ENCODE measurements at regions not wholly inside any gene's neighbourhood (a gene's known extent, or its start where the extent isn't known, plus 50 kb on each side); places are given as distances from the start of the nearest gene placed in this dataset.

DNA sequence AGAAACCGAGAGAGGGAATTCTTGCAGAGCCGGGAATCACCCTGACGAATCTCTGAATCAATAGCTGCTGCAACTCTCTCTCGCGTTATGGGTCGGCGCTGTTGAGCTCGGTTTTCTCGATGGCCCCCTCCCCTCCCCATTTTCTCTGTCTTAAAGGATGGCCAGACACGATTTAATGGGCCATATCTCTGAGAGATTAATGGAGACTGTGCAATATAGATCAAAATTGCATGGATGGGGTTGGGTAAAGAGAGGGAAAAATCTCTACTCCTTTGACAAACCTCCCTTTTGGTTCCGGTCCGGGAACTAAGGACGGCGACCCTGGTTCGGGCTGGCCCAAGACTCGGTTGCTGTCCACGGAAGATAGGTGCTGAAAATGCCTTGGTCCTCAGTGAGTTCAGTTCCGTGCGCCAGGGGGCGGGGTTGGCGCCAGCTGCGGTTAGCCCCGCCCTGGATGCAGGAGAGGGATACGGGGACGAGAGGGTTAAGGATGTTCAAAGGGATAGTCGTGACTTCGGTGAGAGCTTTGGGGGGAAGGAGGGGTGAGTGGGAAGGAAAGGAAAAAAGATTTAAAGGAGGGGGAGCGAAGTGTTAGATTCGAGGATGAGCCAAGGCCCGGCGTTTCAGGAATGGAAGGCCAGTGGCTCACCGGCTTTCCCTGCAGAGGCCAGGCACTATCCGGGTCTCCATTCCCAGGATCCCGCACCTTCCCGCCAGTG is 103.6 kb upstream of the HSD17B12 start:
- Histone ChIP-seq H3K4me3 (ENCODE audit: low read length) (no peak overlapping the region), H3K36me3 (ENCODE audit: control insufficient read depth, insufficient read depth, low read length) (no peaks in the 10 kb centered on the region), H3K9me3 (ENCODE audit: control insufficient read depth, low read length) (no peaks in the 10 kb centered on the region), H3K27me3 (ENCODE audit: control insufficient read depth, insufficient read depth, low read length) (peaks cover 96% of the 10 kb centered on the region), H3K4me1 (ENCODE audit: control insufficient read depth, insufficient read depth, low read length) (peaks cover 16% of the 10 kb centered on the region), H3K9ac (ENCODE audit: low read length) (no peak overlapping the region)

DNA sequence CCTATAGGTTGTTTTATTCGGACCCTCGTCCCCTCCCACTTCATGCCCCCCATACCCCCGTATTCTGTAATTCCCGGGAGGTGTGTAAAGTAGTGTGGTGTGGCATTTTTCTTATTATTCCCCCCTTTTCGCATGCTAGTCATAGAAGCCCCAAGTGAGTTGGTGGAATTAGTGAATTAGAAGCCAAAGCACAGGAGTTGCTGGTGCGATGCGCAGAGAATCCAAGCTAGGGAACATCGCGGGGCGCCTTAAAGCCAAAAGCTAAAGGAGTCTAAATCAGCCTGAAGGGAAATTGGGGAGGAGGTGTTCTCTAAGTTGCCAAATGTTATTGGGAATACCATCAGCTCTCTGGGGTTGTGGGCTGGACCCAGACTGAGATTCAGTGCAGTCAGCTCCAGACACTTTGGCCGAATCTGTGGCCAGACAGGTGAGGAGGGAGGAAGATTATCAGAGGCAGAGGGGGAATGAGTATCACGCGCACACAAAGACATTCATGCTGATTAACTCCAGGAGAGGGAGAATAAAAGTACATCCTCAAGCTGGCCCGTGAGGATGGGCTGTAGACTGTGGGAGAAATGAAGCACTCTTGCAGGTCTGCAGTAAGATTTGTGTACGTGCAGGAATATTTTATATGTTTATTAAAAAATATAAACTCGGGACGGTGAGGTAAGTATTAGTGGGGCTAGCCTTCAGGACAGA is 102.8 kb upstream of the HSD17B12 start:
- H3K4me1 ChIP-seq (ENCODE audit: control insufficient read depth, insufficient read depth, low read length): peaks cover 16% of the 10 kb centered on the region
- H3K4me3 ChIP-seq (ENCODE audit: low read length): no peak overlapping the region
- H3K9me3 ChIP-seq (ENCODE audit: control insufficient read depth, low read length): no peaks in the 10 kb centered on the region
- peaks cover 97% of the 10 kb centered on the region for H3K27me3 ChIP-seq (ENCODE audit: control insufficient read depth, insufficient read depth, low read length)
- H3K9ac ChIP-seq (ENCODE audit: low read length): no peak overlapping the region
- H3K36me3 ChIP-seq (ENCODE audit: control insufficient read depth, insufficient read depth, low read length): no peaks in the 10 kb centered on the region

GRCh38 chr11:43578346-43579170 is 102.0 kb upstream of the HSD17B12 start:
- Histone ChIP-seq H3K27me3 (ENCODE audit: control insufficient read depth, insufficient read depth, low read length) (peaks cover 97% of the 10 kb centered on the region), H3K4me3 (ENCODE audit: low read length) (no peak overlapping the region), H3K9ac (ENCODE audit: low read length) (no peak overlapping the region), H3K4me1 (ENCODE audit: control insufficient read depth, insufficient read depth, low read length) (peaks cover 16% of the 10 kb centered on the region), H3K9me3 (ENCODE audit: control insufficient read depth, low read length) (no peaks in the 10 kb centered on the region), H3K36me3 (ENCODE audit: control insufficient read depth, insufficient read depth, low read length) (no peaks in the 10 kb centered on the region)

DNA sequence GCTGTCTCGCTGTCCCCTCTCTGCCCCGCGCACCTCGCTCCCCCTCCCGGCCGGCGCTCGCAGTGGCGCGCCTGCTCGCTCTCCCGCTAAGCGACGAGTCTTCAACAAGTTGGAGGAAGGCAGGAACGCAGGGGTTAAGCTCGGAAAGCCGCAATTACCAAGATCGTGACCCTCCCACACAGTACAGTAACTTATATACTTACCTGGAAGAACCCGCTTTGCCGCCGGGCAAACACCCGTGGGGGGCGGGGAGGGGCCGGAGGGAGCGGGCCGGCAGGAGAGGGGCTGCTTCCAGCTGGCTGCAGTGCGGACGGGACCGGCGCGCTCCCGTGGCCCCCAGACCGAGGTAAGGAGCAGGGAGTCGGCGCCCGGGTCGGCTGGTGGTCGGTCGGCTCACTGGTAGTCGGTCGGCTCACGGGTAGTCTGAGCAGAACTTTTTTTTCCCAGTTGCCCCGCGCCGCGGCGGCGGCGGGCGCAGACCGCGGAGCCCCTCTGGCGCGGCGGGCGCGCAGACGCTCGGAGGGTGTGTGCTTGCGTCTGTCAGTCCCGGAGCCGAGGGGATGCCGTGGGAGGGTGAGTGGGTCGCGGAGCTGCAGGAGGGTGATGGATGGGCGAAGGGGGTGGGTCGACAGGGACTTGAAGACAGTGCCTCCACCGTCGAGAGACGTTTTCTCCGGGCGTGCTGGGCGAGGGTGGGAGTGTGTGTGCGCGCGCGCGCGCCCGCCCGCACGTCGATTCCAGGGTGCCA is 101.2 kb upstream of the HSD17B12 start:
- no peak overlapping the region for H3K4me3 ChIP-seq (ENCODE audit: low read length)
- no peak overlapping the region for H3K9ac ChIP-seq (ENCODE audit: low read length)
- no peaks in the 10 kb centered on the region for H3K36me3 ChIP-seq (ENCODE audit: control insufficient read depth, insufficient read depth, low read length)
- peaks cover 16% of the 10 kb centered on the region for H3K4me1 ChIP-seq (ENCODE audit: control insufficient read depth, insufficient read depth, low read length)
- H3K27me3 ChIP-seq (ENCODE audit: control insufficient read depth, insufficient read depth, low read length): peaks cover 97% of the 10 kb centered on the region
- no peaks in the 10 kb centered on the region for H3K9me3 ChIP-seq (ENCODE audit: control insufficient read depth, low read length)

- no peaks in the 10 kb centered on the region for H3K36me3 ChIP-seq (ENCODE audit: control insufficient read depth, insufficient read depth, low read length)
- no peak overlapping the region for H3K9ac ChIP-seq (ENCODE audit: low read length)
- H3K4me3 ChIP-seq (ENCODE audit: low read length): no peak overlapping the region
- peaks cover 97% of the 10 kb centered on the region for H3K27me3 ChIP-seq (ENCODE audit: control insufficient read depth, insufficient read depth, low read length)
- H3K4me1 ChIP-seq (ENCODE audit: control insufficient read depth, insufficient read depth, low read length): peaks cover 16% of the 10 kb centered on the region
- no peaks in the 10 kb centered on the region for H3K9me3 ChIP-seq (ENCODE audit: control insufficient read depth, low read length)
These were observed 100.6 kb upstream of the HSD17B12 start for GRCh38 chr11:43579919-43580276.

- no peak overlapping the region for H3K9ac ChIP-seq (ENCODE audit: low read length)
- no peak overlapping the region for H3K4me3 ChIP-seq (ENCODE audit: low read length)
- peaks cover 16% of the 10 kb centered on the region for H3K4me1 ChIP-seq (ENCODE audit: control insufficient read depth, insufficient read depth, low read length)
- H3K36me3 ChIP-seq (ENCODE audit: control insufficient read depth, insufficient read depth, low read length): no peaks in the 10 kb centered on the region
- H3K27me3 ChIP-seq (ENCODE audit: control insufficient read depth, insufficient read depth, low read length): peaks cover 91% of the 10 kb centered on the region
- H3K9me3 ChIP-seq (ENCODE audit: control insufficient read depth, low read length): no peaks in the 10 kb centered on the region
These were observed 99.7 kb upstream of the HSD17B12 start for GRCh38 chr11:43580735-43581369.

- H3K9me3 ChIP-seq (ENCODE audit: control insufficient read depth, low read length): no peaks in the 10 kb centered on the region
- no peaks in the 10 kb centered on the region for H3K36me3 ChIP-seq (ENCODE audit: control insufficient read depth, insufficient read depth, low read length)
- H3K9ac ChIP-seq (ENCODE audit: low read length): no peak overlapping the region
- H3K4me1 ChIP-seq (ENCODE audit: control insufficient read depth, insufficient read depth, low read length): peaks cover 11% of the 10 kb centered on the region
- no peak overlapping the region for H3K4me3 ChIP-seq (ENCODE audit: low read length)
- H3K27me3 ChIP-seq (ENCODE audit: control insufficient read depth, insufficient read depth, low read length): peaks cover 85% of the 10 kb centered on the region
These were observed 99.0 kb upstream of the HSD17B12 start for GRCh38 chr11:43581370-43582023.

- no peaks in the 10 kb centered on the region for H3K36me3 ChIP-seq (ENCODE audit: control insufficient read depth, insufficient read depth, low read length)
- no peak overlapping the region for H3K4me3 ChIP-seq (ENCODE audit: low read length)
- H3K27me3 ChIP-seq (ENCODE audit: control insufficient read depth, insufficient read depth, low read length): peaks cover 77% of the 10 kb centered on the region
- H3K4me1 ChIP-seq (ENCODE audit: control insufficient read depth, insufficient read depth, low read length): peaks cover 11% of the 10 kb centered on the region
- H3K9me3 ChIP-seq (ENCODE audit: control insufficient read depth, low read length): no peaks in the 10 kb centered on the region
- no peak overlapping the region for H3K9ac ChIP-seq (ENCODE audit: low read length)
These were observed 98.3 kb upstream of the HSD17B12 start for GRCh38 chr11:43582024-43582862.

- Histone ChIP-seq H3K9me3 (ENCODE audit: control insufficient read depth, low read length) (no peaks in the 10 kb centered on the region), H3K9ac (ENCODE audit: low read length) (no peak overlapping the region), H3K4me1 (ENCODE audit: control insufficient read depth, insufficient read depth, low read length) (peaks cover 11% of the 10 kb centered on the region), H3K36me3 (ENCODE audit: control insufficient read depth, insufficient read depth, low read length) (no peaks in the 10 kb centered on the region), H3K27me3 (ENCODE audit: control insufficient read depth, insufficient read depth, low read length) (peaks cover 70% of the 10 kb centered on the region), H3K4me3 (ENCODE audit: low read length) (no peak overlapping the region)
These were observed 97.6 kb upstream of the HSD17B12 start for GRCh38 chr11:43582863-43583462.

- Histone ChIP-seq H3K9me3 (ENCODE audit: control insufficient read depth, low read length) (no peaks in the 10 kb centered on the region), H3K27me3 (ENCODE audit: control insufficient read depth, insufficient read depth, low read length) (peaks cover 64% of the 10 kb centered on the region), H3K9ac (ENCODE audit: low read length) (no peak overlapping the region), H3K4me1 (ENCODE audit: control insufficient read depth, insufficient read depth, low read length) (peaks cover 11% of the 10 kb centered on the region), H3K4me3 (ENCODE audit: low read length) (no peak overlapping the region), H3K36me3 (ENCODE audit: control insufficient read depth, insufficient read depth, low read length) (no peaks in the 10 kb centered on the region)
These were observed 97.0 kb upstream of the HSD17B12 start for GRCh38 chr11:43583548-43583947.

Measured in mucosa of stomach (tissue), 1 donor.